ENCODE measurements at regions not wholly inside any gene's neighbourhood (a gene's known extent, or its start where the extent isn't known, plus 50 kb on each side); places are given as distances from the start of the nearest gene placed in this dataset.
A peak's percentile ranks its signal among the peaks of the same experiment; 100 is the strongest.

GRCh38 chr14:61642614-61642982 lies 52.7 kb upstream of the HIF1A start:
- H3T11ph ChIP-seq (ENCODE audit: low read length), result no peak overlapping the region
- H3K23ac ChIP-seq (ENCODE audit: insufficient read length, low read depth, low read length), result no peak overlapping the region
- DNase-seq, result no peak
- no peak overlapping the region for H3K14ac ChIP-seq (ENCODE audit: insufficient read depth, low read length)
- H3K9ac ChIP-seq (ENCODE audit: extremely low read depth, insufficient read length, low read length), result no peak overlapping the region
- no peak overlapping the region for H3K4me3 Mint-ChIP-seq
- no peak overlapping the region for H4K91ac ChIP-seq (ENCODE audit: insufficient read length, low read depth, low read length)
- H2BK15ac ChIP-seq (ENCODE audit: low read depth, low read length), result no peak overlapping the region
- H3K23me2 ChIP-seq (ENCODE audit: insufficient read length, low read depth, low read length, poor library complexity, severe bottlenecking), result no peaks in the 10 kb centered on the region
- H3K27me3 Mint-ChIP-seq (ENCODE audit: low read depth), result no peaks in the 10 kb centered on the region
- H3K36me3 Mint-ChIP-seq (ENCODE audit: insufficient read depth in 1 of 3, low read depth in 3 of 3), result no peaks in the 10 kb centered on the region
- no peak overlapping the region for H2AFZ ChIP-seq (ENCODE audit: low read length)
- no CpG with 5 or more reads among the region's 4 CpGs for WGBS (ENCODE audit: extremely low coverage, insufficient read length, low lambda C conversion rate)
- H3K56ac ChIP-seq (ENCODE audit: insufficient read length, low read depth, low read length), result no peak overlapping the region
- H3K4ac ChIP-seq (ENCODE audit: low read depth, low read length), result no peak overlapping the region
- H3K9me3 Mint-ChIP-seq, result no peaks in the 10 kb centered on the region
- no peak overlapping the region for H2BK5ac ChIP-seq (ENCODE audit: insufficient read length, low read length)
- H3K18ac ChIP-seq (ENCODE audit: insufficient read length, low read depth, low read length), result no peak overlapping the region
- H3K27me3 ChIP-seq (ENCODE audit: insufficient read depth, low read length), result no peaks in the 10 kb centered on the region
- H3K9me3 ChIP-seq (ENCODE audit: control insufficient read depth, low read depth, low read length), result no peaks in the 10 kb centered on the region
- peaks cover 3 to 4% of the 10 kb centered on the region in 2 experiments; a peak in 1 of 4 replicates for H3K4me1 Mint-ChIP-seq
- H3K4me1 ChIP-seq (ENCODE audit: insufficient read depth, low read length), result no peaks in the 10 kb centered on the region
- peak overlapping the region in 1 of 3 experiments; percentile 20; a peak in 1 of 7 replicates for H3K27ac Mint-ChIP-seq
- no peak overlapping the region for H2BK120ac ChIP-seq (ENCODE audit: low read depth, low read length, poor library complexity, severe bottlenecking)
- no peaks in the 10 kb centered on the region for H3K79me2 ChIP-seq (ENCODE audit: insufficient read depth, low read length)
- no peaks in the 10 kb centered on the region for H3K79me1 ChIP-seq (ENCODE audit: insufficient read depth, low read depth, low read length, poor library complexity, severe bottlenecking)
- no peaks in the 10 kb centered on the region for H4K20me1 ChIP-seq (ENCODE audit: control insufficient read depth, insufficient read depth, insufficient read length)
- no peak overlapping the region for H3K4me2 ChIP-seq (ENCODE audit: insufficient read depth, insufficient read length, low read length)
- H2BK12ac ChIP-seq (ENCODE audit: insufficient read length, low read depth, low read length), result no peak overlapping the region
- H4K5ac ChIP-seq (ENCODE audit: insufficient read length, low read depth, low read length), result peak overlapping the region; percentile 28
- H3K27ac ChIP-seq (ENCODE audit: insufficient read length, low read depth, low read length), result no peak overlapping the region
- no peak for TF ChIP-seq CTCF (conservative IDR thresholded peaks at IDR 0.05)
- H4K8ac ChIP-seq (replicated peaks; ENCODE audit: insufficient read length, low read depth, low read length), result peak overlapping the region; percentile 85
- H2BK20ac ChIP-seq (ENCODE audit: low read depth, low read length, poor library complexity, severe bottlenecking), result no peak overlapping the region
- H2AK5ac ChIP-seq (ENCODE audit: insufficient read length, low read length), result no peak overlapping the region

All from H9 (cell line).